Adrenal gland (tissue), 5 donors: ENCODE measurements at regions not wholly inside any gene's neighbourhood (a gene's known extent, or its start where the extent isn't known, plus 50 kb on each side); places are given as distances from the start of the nearest gene placed in this dataset.

Source experiments
- POLR2A ChIP-seq, 2 donors: fragments of 450-650 bp; IDR thresholded peaks; one replicate each; pipeline ENCODE4 v1.6.1; 2017; ENCODE audit warnings: antibody characterized with exemption in 2 of 2, mild to moderate bottlenecking in 2 of 2, moderate library complexity in 1 of 2
- TF ChIP-seq, protein P1 (sequence below), 6 experiments: fragments of 450-650 bp in 4 of 6; fragments of 200-600 bp in 2 of 6; sonication (generic) in 1 of 6; IDR thresholded peaks; 1 replicate in 5 of 6; 2 replicates in 1 of 6; pipeline versions ENCODE4 v1.5.1 to v1.8.0; 2016 to 2021; ENCODE audit warnings: antibody characterized with exemption in 6 of 6, mild to moderate bottlenecking in 2 of 6, moderate library complexity in 1 of 6
- donor health status: DM: no; HTN: no; CAD: no.

- TF ChIP-seq, protein P1, sequence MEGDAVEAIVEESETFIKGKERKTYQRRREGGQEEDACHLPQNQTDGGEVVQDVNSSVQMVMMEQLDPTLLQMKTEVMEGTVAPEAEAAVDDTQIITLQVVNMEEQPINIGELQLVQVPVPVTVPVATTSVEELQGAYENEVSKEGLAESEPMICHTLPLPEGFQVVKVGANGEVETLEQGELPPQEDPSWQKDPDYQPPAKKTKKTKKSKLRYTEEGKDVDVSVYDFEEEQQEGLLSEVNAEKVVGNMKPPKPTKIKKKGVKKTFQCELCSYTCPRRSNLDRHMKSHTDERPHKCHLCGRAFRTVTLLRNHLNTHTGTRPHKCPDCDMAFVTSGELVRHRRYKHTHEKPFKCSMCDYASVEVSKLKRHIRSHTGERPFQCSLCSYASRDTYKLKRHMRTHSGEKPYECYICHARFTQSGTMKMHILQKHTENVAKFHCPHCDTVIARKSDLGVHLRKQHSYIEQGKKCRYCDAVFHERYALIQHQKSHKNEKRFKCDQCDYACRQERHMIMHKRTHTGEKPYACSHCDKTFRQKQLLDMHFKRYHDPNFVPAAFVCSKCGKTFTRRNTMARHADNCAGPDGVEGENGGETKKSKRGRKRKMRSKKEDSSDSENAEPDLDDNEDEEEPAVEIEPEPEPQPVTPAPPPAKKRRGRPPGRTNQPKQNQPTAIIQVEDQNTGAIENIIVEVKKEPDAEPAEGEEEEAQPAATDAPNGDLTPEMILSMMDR (IDR thresholded peaks at IDR 0.05) = no peak
- TF ChIP-seq POLR2A (IDR thresholded peaks at IDR 0.05) = no peak
These were observed 475.8 kb downstream of the PDGFC start for GRCh38 chr4:156495836-156496235.
